GM19395 (cell line): ENCODE measurements at regions not wholly inside any gene's neighbourhood (a gene's known extent, or its start where the extent isn't known, plus 50 kb on each side); places are given as distances from the start of the nearest gene placed in this dataset.

ENCODE experiments used
- ATAC-seq: cut with Tn5 transposase; IDR thresholded peaks from one replicate; pipeline ENCODE4 v1.9.1; 2021; ENCODE audit warnings: mild to moderate bottlenecking, moderate library complexity; ENCODE audit not compliant: unreplicated experiment

GRCh38 chr4:14277505-14277904 is 650.0 kb upstream of the BOD1L1 start:
- no peak for ATAC-seq

GRCh38 chr4:14280567-14280966 is 653.0 kb upstream of the BOD1L1 start:
- ATAC-seq: no peak

- no peak for ATAC-seq
These were observed 657.1 kb upstream of the BOD1L1 start for GRCh38 chr4:14284578-14284977.

GRCh38 chr4:14289708-14290107 is 662.2 kb upstream of the BOD1L1 start:
- no peak for ATAC-seq

- ATAC-seq: no peak
These were observed 666.1 kb upstream of the BOD1L1 start for GRCh38 chr4:14293582-14293981.

- ATAC-seq: no peak
These were observed 667.1 kb upstream of the BOD1L1 start for GRCh38 chr4:14294611-14295010.

GRCh38 chr4:14299166-14299565 is 671.6 kb upstream of the BOD1L1 start:
- no peak for ATAC-seq

GRCh38 chr4:14302021-14302420 is 674.5 kb upstream of the BOD1L1 start:
- no peak for ATAC-seq

GRCh38 chr4:14303856-14304255 is 676.3 kb upstream of the BOD1L1 start:
- ATAC-seq: no peak

GRCh38 chr4:14308229-14308651 is 680.7 kb upstream of the BOD1L1 start:
- no peak for ATAC-seq

GRCh38 chr4:14309431-14309830 is 681.9 kb upstream of the BOD1L1 start:
- no peak for ATAC-seq

- ATAC-seq: no peak
These were observed 686.2 kb upstream of the BOD1L1 start for GRCh38 chr4:14313757-14314156.

GRCh38 chr4:14315129-14315528 is 687.2 kb upstream of the CPEB2 start:
- no peak for ATAC-seq

- no peak for ATAC-seq
These were observed 684.9 kb upstream of the CPEB2 start for GRCh38 chr4:14317351-14317750.

- no peak for ATAC-seq
These were observed 683.6 kb upstream of the CPEB2 start for GRCh38 chr4:14318671-14319070.

- no peak for ATAC-seq
These were observed 680.6 kb upstream of the CPEB2 start for GRCh38 chr4:14321723-14322122.

- no peak for ATAC-seq
These were observed 679.1 kb upstream of the CPEB2 start for GRCh38 chr4:14323191-14323590.

- no peak for ATAC-seq
These were observed 673.1 kb upstream of the CPEB2 start for GRCh38 chr4:14329228-14329627.

- ATAC-seq: no peak
These were observed 668.7 kb upstream of the CPEB2 start for GRCh38 chr4:14333616-14334015.

- ATAC-seq: no peak
These were observed 668.1 kb upstream of the CPEB2 start for GRCh38 chr4:14334166-14334565.

- ATAC-seq: no peak
These were observed 666.4 kb upstream of the CPEB2 start for GRCh38 chr4:14335872-14336271.

- no peak for ATAC-seq
These were observed 665.6 kb upstream of the CPEB2 start for GRCh38 chr4:14336656-14337055.

- ATAC-seq: no peak
These were observed 664.2 kb upstream of the CPEB2 start for GRCh38 chr4:14337892-14338584.
